ENCODE measurements at regions not wholly inside any gene's neighbourhood (a gene's known extent, or its start where the extent isn't known, plus 50 kb on each side); places are given as distances from the start of the nearest gene placed in this dataset.
A peak's percentile ranks its signal among the peaks of the same experiment; 100 is the strongest.

- Histone ChIP-seq H3K36me3 (no peaks in the 10 kb centered on the region), H2AFZ (replicated peaks) (no peak overlapping the region), H3K27ac (no peak overlapping the region), H3K4me3 (no peak overlapping the region), H3K27me3 (no peaks in the 10 kb centered on the region), H3K4me1 (peaks cover 7% of the 10 kb centered on the region), H3K79me2 (ENCODE audit: low read depth) (no peaks in the 10 kb centered on the region), H3K9ac (no peak overlapping the region), H3K9me3 (ENCODE audit: low read depth) (no peaks in the 10 kb centered on the region), H4K20me1 (ENCODE audit: low read depth) (no peaks in the 10 kb centered on the region), H3K4me2 (no peak overlapping the region), H3F3A (ENCODE audit: low read depth) (no peaks in the 10 kb centered on the region)
- no peak overlapping the region for H3K27ac Mint-ChIP-seq
- H3K9me3 Mint-ChIP-seq, result peaks cover 2% of the 10 kb centered on the region
- no peaks in the 10 kb centered on the region for H3K36me3 Mint-ChIP-seq
- TF ChIP-seq EZH2 (IDR thresholded peaks at IDR 0.05), result no peak
- TF ChIP-seq EZH2phosphoT487 (IDR thresholded peaks at IDR 0.05), result no peak
- TF ChIP-seq, protein P1, sequence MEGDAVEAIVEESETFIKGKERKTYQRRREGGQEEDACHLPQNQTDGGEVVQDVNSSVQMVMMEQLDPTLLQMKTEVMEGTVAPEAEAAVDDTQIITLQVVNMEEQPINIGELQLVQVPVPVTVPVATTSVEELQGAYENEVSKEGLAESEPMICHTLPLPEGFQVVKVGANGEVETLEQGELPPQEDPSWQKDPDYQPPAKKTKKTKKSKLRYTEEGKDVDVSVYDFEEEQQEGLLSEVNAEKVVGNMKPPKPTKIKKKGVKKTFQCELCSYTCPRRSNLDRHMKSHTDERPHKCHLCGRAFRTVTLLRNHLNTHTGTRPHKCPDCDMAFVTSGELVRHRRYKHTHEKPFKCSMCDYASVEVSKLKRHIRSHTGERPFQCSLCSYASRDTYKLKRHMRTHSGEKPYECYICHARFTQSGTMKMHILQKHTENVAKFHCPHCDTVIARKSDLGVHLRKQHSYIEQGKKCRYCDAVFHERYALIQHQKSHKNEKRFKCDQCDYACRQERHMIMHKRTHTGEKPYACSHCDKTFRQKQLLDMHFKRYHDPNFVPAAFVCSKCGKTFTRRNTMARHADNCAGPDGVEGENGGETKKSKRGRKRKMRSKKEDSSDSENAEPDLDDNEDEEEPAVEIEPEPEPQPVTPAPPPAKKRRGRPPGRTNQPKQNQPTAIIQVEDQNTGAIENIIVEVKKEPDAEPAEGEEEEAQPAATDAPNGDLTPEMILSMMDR (IDR thresholded peaks at IDR 0.05), result no peak
- H3K4me3 Mint-ChIP-seq, result no peak overlapping the region
- no peaks in the 10 kb centered on the region for H3K4me1 Mint-ChIP-seq
- no peak for DNase-seq (ENCODE audit: low spot score)
- peaks cover 4% of the 10 kb centered on the region for H3K27me3 Mint-ChIP-seq (ENCODE audit: insufficient read depth, low read depth)
These were observed 59.1 kb downstream of the RASSF10 start for GRCh38 chr11:13068211-13068610.

DNA sequence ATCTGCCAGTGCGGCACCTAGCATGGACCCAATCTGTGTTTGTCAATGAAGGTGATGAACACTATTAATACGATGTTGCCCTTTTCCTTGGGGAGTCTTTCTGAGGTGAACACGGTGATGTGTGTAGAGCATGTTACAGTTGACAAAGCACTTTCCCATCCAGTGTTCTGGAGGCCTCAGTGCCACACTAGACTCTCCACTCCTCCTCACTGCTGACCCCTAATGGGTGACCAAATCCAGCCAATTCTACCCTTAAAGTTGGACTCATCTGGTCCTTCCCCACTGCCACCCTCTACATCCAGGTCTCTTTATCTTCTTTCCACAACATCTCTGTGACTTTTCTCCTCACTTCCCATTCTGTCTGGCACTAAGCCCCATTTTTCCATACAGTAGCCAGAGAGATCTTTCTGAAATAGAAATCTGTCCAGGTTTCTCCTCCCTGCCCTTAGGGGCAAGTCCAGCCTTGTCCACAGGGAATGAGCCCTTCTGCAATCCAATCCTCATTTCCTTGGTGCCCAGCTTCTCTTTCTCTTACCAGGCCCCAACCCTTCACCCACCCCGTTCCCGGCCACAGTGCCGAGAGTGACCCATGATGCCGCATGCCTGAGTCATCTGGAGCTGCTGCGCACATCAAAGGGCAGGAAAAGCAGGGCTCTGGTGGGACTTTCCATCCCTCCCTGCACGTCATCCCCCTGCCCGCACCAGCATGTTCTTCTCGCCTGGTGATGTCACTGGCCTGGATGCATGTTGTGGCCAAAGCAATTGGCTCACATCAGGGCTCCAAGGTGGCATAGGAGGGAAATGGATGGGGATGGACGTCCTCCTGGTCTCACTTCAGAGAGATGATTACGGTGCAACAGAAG lies 64.2 kb downstream of the RASSF10 start:
- Histone ChIP-seq H4K20me1 (ENCODE audit: low read depth) (no peaks in the 10 kb centered on the region), H3K9ac (no peak overlapping the region), H3K4me3 (no peak overlapping the region), H2AFZ (replicated peaks) (no peak overlapping the region), H3K27ac (no peak overlapping the region), H3K79me2 (ENCODE audit: low read depth) (no peaks in the 10 kb centered on the region), H3K27me3 (no peaks in the 10 kb centered on the region), H3K4me1 (no peaks in the 10 kb centered on the region), H3K9me3 (ENCODE audit: low read depth) (no peaks in the 10 kb centered on the region), H3K36me3 (no peaks in the 10 kb centered on the region), H3F3A (ENCODE audit: low read depth) (no peaks in the 10 kb centered on the region), H3K4me2 (no peak overlapping the region)
- Mint-ChIP-seq H3K27me3 (ENCODE audit: insufficient read depth, low read depth) (peaks cover 6% of the 10 kb centered on the region), H3K27ac (peak overlapping the region; percentile 2), H3K4me3 (no peak overlapping the region), H3K36me3 (no peaks in the 10 kb centered on the region), H3K4me1 (no peaks in the 10 kb centered on the region), H3K9me3 (no peaks in the 10 kb centered on the region)
- TF ChIP-seq EZH2 (IDR thresholded peaks at IDR 0.05) (no peak), EZH2phosphoT487 (IDR thresholded peaks at IDR 0.05) (no peak)
- TF ChIP-seq, protein P1 (IDR thresholded peaks at IDR 0.05), result no peak
- DNase-seq (ENCODE audit: low spot score), result no peak

- Histone ChIP-seq H3K4me1 (no peaks in the 10 kb centered on the region), H3K9me3 (ENCODE audit: low read depth) (no peaks in the 10 kb centered on the region), H3K4me2 (no peak overlapping the region), H3K27me3 (no peaks in the 10 kb centered on the region), H3K79me2 (ENCODE audit: low read depth) (no peaks in the 10 kb centered on the region), H3K9ac (no peak overlapping the region), H3K36me3 (no peaks in the 10 kb centered on the region), H4K20me1 (ENCODE audit: low read depth) (no peaks in the 10 kb centered on the region), H3K4me3 (no peak overlapping the region), H3K27ac (no peak overlapping the region), H2AFZ (replicated peaks) (no peak overlapping the region), H3F3A (ENCODE audit: low read depth) (no peaks in the 10 kb centered on the region)
- H3K27ac Mint-ChIP-seq, result no peak overlapping the region
- H3K9me3 Mint-ChIP-seq, result no peaks in the 10 kb centered on the region
- TF ChIP-seq, protein P1 (IDR thresholded peaks at IDR 0.05), result no peak
- no peak for TF ChIP-seq EZH2 (IDR thresholded peaks at IDR 0.05)
- TF ChIP-seq EZH2phosphoT487 (IDR thresholded peaks at IDR 0.05), result no peak
- no peak for DNase-seq (ENCODE audit: low spot score)
- no peaks in the 10 kb centered on the region for H3K36me3 Mint-ChIP-seq
- peaks cover 6% of the 10 kb centered on the region for H3K27me3 Mint-ChIP-seq (ENCODE audit: insufficient read depth, low read depth)
- no peak overlapping the region for H3K4me3 Mint-ChIP-seq
- no peaks in the 10 kb centered on the region for H3K4me1 Mint-ChIP-seq
These were observed 65.8 kb downstream of the RASSF10 start for GRCh38 chr11:13074714-13075464.
